ENCODE measurements at regions not wholly inside any gene's neighbourhood (a gene's known extent, or its start where the extent isn't known, plus 50 kb on each side); places are given as distances from the start of the nearest gene placed in this dataset.

- in situ Hi-C loops (cut with HindIII; ENCODE audit: low sequenced_read_pairs), result no loop called here
These were observed 432.0 kb downstream of the LMO4 start for GRCh38 chr1:87760654-87761053.

DNA sequence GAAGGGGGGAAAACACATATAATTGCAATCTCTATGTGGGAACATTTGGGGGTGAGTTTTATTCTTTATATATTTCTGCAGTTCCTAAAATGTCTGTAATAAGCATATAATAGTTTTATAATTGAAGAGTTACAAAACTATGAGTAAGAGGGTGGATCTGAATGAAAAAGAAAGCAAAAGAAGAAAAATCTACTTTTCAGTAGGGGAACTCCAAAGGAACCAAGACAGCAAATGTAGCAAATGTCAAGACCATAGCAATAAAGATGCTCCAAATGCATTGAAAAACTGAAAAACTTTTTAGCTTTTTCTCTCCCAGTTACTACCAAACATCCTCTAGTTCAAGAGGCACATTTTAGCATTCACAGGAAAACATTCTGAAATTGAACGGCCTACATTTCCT lies 434.8 kb downstream of the LMO4 start:
- in situ Hi-C loops (cut with HindIII; ENCODE audit: low sequenced_read_pairs), result no loop called here

DNA sequence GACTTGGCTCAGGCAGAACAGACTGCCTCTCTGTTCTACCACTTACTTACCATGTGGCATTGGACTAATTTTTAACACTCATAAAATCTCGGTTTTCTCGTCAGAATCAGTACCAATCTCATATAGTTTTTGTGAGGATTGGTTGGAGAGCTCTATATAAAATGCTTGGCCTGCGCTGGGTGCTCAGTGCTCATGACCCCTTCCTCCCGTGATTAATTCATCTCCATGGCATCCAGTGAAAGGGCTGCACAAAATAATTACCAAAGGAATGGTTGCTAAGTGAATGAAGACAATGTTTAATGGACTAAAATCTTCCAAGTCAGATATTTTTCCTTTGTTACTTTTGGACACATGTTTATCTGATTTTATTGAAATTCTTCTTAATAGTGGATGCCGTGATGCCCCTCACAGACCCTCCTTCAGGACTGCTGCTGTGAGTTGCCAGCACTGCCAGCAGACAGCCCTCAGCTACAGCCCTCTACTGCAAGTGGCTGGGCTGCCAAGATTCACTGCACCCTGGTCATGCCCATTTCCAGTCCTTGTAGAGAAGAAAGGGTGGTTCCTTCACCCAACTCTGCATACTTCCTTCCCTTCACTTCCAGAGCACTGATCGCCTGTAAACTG lies 436.5 kb downstream of the LMO4 start:
- in situ Hi-C loops (cut with HindIII; ENCODE audit: low sequenced_read_pairs), result no loop called here

DNA sequence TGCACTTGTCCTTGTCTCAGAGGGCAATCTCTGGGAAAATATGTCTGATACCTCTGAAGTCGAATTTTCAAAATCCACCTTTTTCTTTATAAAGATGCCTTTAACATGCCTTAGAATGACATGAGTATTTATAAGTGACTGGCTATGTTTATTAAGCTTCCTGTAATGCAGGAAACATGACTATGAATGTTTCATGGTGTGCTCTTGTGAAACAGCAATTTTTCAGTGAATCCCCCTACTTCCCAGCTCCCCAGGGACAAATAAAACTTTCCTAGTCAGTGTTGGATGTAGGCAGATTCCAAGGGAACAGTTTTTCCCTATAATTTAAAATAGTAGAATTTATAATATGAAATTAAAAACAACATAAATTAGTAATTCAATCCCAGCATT lies 437.0 kb downstream of the LMO4 start:
- in situ Hi-C loops (cut with HindIII; ENCODE audit: low sequenced_read_pairs), result no loop called here

GRCh38 chr1:87766737-87767136 lies 438.1 kb downstream of the LMO4 start:
- in situ Hi-C loops (cut with HindIII; ENCODE audit: low sequenced_read_pairs), result no loop called here

GRCh38 chr1:87778896-87779295 lies 450.2 kb downstream of the LMO4 start:
- in situ Hi-C loops (cut with HindIII; ENCODE audit: low sequenced_read_pairs), result no loop called here

GRCh38 chr1:87781554-87781953 lies 452.9 kb downstream of the LMO4 start:
- in situ Hi-C loops (cut with HindIII; ENCODE audit: low sequenced_read_pairs), result loop anchor here (5.0 kb wide), 1 partner anchor 34 kb away; no protein-coding TSS in a partner anchor

GRCh38 chr1:87783315-87783714 lies 454.6 kb downstream of the LMO4 start:
- in situ Hi-C loops (cut with HindIII; ENCODE audit: low sequenced_read_pairs), result loop anchor here (5.0 kb wide), 1 partner anchor 36 kb away; no protein-coding TSS in a partner anchor

- in situ Hi-C loops (cut with HindIII; ENCODE audit: low sequenced_read_pairs), result no loop called here
These were observed 456.7 kb downstream of the LMO4 start for GRCh38 chr1:87785386-87785785.

DNA sequence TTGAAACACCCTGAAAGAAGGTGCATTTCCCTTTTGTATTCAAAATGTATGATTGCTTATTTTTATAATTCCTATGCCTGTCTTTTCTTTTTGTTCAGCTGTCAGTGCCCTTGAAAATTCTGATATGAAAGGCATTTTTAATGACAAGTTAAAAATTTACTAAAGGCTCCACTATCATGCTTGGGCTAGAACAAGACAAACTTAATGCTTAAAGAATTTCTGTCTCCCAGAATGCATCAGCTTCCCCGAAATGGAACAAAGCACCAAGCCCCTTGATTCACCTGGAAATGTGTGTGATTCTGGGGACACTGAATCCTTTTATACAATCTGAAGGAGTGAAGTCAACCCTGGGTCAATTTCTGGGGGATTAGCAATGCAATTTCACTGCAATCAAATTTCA lies 457.5 kb downstream of the LMO4 start:
- in situ Hi-C loops (cut with HindIII; ENCODE audit: low sequenced_read_pairs), result no loop called here

DNA sequence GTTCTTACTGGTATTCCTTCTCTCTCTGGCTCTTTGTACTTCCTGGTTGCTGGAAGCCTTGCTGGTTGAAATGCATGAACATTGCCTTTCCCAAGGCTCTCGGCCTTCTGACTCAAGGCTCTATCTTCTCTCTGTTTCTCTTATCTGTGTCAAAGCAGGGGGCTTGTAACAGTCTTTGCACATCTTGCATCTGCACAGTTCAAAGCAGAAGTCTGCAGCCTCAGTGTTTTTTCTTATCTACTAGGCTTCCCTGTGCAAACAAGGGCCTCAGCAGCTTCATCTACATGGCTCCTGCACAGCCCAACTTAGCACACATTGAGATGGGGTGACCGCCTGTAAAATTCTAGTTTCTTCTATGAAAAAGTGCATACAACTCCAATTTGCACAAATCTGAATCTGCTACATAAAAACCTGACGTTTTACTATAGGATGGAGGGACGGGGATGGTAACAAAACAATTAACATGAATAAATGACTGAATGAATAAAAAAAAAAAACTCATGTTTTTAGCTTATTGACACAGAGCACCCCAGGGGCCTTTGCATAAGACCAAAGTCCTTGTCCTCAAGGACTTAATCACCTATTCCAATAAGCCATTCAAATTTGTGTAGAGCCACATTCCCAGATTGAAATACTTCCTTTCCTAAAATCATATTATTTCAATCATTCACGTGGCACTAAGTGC lies 458.3 kb downstream of the LMO4 start:
- in situ Hi-C loops (cut with HindIII; ENCODE audit: low sequenced_read_pairs), result no loop called here

DNA sequence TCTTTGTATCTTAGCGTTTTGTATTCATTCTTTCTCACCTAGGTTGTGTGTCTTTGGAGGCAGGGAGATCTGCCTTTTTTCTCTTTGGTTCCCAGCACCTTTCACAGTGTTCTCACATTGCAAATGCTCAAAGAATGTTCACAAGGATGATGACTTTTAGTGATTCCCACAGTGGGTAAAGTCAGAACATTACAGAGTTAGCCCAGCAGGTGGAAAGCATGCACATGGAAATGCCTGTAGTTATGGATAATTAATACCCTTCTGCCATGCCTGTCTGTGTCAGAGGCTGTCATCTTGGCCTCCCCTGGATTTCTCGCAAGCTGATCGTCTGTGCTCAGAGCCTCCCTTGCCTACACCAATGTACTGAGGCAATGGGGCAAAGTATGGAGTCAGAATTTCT lies 458.9 kb downstream of the LMO4 start:
- in situ Hi-C loops (cut with HindIII; ENCODE audit: low sequenced_read_pairs), result no loop called here

DNA sequence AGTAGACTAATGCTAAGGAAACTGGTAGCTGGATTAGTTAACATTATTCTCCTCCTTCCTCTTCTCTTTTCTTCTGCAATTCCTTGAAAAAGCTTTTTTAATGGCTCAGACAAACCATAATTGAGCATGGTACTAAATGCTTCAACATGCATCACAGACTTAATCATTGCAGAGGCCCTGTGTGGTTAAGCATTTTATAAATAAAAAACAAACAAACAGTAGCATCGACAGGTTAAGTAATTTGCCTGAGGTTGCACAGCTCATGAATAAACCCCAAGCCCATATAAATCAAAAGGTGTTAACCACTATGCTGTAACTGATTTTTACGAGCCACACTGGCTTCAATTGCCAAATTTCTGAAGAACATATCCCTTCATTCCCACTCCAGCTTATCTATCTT lies 462.1 kb downstream of the LMO4 start:
- in situ Hi-C loops (cut with HindIII; ENCODE audit: low sequenced_read_pairs), result no loop called here

GRCh38 chr1:87791931-87792740 lies 463.5 kb downstream of the LMO4 start:
- in situ Hi-C loops (cut with HindIII; ENCODE audit: low sequenced_read_pairs), result no loop called here

- in situ Hi-C loops (cut with HindIII; ENCODE audit: low sequenced_read_pairs), result no loop called here
These were observed 466.3 kb downstream of the LMO4 start for GRCh38 chr1:87794788-87795614.

GRCh38 chr1:87795615-87796337 lies 467.1 kb downstream of the LMO4 start:
- in situ Hi-C loops (cut with HindIII; ENCODE audit: low sequenced_read_pairs), result no loop called here

- in situ Hi-C loops (cut with HindIII; ENCODE audit: low sequenced_read_pairs), result no loop called here
These were observed 467.8 kb downstream of the LMO4 start for GRCh38 chr1:87796471-87796901.

DNA sequence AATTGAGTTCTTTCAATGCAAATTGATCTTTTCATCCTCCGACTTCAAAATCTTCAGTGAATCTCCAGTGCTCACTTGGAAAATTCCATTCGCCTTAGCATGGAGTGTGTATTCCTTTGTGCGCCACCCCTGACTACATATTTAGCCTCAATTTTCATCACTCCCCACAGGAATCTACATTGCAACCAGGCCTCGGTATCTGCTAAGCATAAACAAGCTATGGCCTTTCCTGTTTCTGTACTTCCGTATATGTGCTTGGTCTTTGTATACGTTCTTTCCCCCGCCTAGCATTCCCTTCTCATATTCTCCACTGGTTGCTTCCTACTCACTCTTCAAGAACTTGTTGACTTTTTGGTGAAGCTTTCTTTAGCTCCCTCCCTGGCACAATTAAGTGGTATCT lies 470.8 kb downstream of the LMO4 start:
- in situ Hi-C loops (cut with HindIII; ENCODE audit: low sequenced_read_pairs), result no loop called here

DNA sequence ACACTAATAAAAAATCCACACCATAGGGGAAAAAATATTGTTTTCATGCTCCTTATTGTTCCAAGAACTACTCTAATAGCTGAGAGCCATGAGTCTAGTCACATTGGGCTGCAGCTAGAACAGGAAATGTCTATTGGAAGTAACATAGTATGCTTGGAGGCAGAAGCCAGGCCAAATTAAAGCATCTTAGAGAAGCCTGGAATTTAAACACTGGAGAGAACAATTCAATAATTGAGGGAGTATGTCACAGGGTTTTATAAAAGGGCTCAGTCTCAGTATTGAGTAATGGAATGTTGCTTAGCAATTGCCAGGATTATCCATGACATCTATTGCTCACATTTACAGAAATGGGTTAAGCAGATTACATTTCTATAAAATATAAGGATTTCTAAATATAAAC lies 471.3 kb downstream of the LMO4 start:
- in situ Hi-C loops (cut with HindIII; ENCODE audit: low sequenced_read_pairs), result no loop called here

GRCh38 chr1:87803375-87803774 lies 474.7 kb downstream of the LMO4 start:
- in situ Hi-C loops (cut with HindIII; ENCODE audit: low sequenced_read_pairs), result no loop called here

Data from endothelial cell of hepatic sinusoid (primary cell).